GM19239 (cell line): ENCODE measurements at regions not wholly inside any gene's neighbourhood (a gene's known extent, or its start where the extent isn't known, plus 50 kb on each side); places are given as distances from the start of the nearest gene placed in this dataset.
"Not testable (repeated sequence)": the region's sequence is repeated elsewhere in the genome, so short reads cannot be mapped to it uniquely, and the experiment has no call there.

ENCODE experiments used
- DNase-seq: peaks from one replicate; pipeline ENCODE4 v3.0.0; 2011; ENCODE audit warnings: low spot score; ENCODE audit not compliant: insufficient read length
- FAIRE-seq: peaks from 2 replicates; lab custom pipeline; 2011; peaks lifted over from hg19 to GRCh38; lab: Jason Lieb, UNC

DNA sequence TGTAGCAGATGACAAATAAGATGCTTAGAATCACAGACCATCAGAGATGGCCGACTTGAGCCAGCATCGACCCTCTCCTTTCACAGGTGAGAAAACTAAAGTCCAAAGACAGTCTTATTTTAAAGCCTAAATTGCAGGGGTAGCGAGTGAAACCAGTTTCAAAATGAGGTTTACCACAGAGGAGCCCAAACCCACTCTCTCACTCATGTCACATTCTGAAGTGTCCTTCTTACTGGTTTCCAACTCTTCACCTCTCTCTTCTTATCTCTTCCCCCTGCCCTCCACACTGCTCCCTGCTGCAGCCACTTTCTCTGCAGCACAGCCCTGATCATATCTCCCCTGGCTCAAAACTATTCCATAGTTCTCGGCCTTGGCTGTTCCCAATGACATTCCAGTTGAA is 57.0 kb upstream of the NID2 start:
- no peak for FAIRE-seq
- no peak for DNase-seq

DNA sequence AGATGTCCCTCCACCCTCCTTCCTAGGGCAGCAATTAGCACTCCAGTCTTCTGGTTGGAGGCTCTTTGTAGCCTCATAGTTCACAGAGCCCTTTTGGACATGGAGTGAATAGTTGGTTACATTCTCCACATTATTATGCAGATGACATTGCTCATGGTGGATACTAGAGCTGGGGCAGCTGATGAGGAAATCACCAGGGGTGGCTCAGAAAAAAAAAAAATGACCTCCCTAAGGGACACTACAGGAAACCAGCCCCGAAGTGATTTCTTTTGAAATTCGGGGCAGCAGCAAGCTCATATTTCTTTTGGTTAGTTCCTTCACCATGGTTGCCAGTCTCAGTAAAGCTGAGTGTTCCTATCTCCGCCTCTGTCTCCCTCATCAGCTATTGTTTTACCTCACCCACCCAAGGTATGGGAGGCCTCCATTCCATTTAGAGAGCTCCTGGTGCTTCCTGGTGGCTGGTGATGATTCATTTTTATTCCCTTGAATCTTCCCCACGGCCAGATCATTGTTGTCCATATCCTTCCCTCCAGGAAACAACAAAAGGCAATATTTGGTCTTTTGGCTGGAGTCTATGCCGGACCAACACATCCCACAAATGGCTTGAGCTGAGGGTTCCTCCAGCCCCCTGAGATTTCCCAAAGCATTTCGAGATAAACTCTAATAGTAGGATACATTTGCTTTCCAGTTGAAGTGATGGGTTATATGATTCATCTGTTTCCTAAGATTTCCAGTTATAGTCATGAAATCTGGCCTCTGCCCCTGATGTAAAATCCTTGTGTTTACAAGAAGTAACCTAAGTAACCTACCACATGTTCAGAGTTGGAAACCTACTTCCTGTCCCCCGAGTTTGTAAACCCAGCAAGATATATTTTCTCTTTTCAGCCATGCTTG is 56.2 kb upstream of the NID2 start:
- FAIRE-seq (no peak), DNase-seq (no peak)

DNA sequence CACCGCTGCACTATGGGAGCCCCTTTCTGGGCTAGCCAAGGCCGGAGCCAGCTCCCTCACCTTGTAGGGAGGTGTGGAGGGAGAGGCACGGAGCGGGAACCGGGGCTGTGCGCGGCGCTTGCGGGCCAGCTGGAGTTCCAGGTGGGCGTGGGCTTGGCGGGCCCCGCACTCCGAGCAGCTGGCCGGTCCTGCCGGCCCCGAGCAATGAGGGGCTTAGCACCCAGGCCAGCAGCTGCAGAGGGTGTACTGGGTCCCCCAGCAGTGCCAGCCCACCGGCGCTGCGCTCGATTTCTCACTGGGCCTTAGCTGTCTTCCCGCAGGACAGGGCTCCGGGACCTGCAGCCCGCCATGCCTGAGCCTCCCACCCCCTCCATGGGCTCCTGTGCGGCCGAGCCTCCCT is 53.3 kb upstream of the NID2 start:
- FAIRE-seq, DNase-seq: not testable (repeated sequence)

DNA sequence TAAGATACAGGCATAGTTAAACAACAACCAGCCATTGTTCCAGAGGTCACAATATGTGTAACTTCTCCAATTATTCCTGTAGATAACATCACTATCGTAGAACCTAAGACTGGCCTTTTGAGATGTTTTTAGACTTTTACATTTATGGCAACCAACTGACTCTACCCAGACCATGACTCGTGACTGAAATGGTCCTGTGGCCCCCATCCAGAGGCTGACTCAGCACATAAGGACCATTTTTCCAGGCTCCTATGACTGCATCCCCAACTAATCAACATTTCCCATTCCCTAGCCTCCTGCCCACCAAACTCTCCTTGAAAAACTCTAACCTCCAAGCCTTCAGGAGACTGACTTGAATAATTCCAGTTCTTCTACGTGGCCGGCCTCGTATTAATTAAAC is 52.6 kb upstream of the NID2 start:
- DNase-seq (no peak), FAIRE-seq (no peak)

DNA sequence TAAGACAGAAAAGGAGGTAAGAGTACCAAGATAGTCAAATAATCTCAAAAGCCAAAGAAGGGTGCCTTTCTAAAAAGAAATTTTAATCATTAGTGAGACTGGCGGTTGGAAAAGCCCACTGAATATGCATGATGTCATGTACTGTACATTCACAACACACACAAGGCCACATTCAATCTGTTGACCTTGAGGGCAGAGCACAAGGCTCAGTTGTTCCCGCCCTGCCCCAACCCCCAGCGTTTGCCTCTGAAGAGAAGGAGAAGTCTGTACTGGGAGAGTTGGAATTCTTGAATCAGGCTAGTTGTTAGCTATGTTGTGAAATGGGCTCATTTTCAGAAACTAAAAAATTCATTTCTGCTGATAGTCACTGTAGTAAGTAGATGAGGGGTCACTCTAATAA is 50.2 kb upstream of the NID2 start:
- DNase-seq (no peak), FAIRE-seq (no peak)
